Heart left ventricle (tissue), 13 donors: ENCODE measurements at regions not wholly inside any gene's neighbourhood (a gene's known extent, or its start where the extent isn't known, plus 50 kb on each side); places are given as distances from the start of the nearest gene placed in this dataset.

Experiments used
- POLR2A ChIP-seq, 2 donors: fragments of 450-650 bp; IDR thresholded peaks; one replicate each; pipeline ENCODE4 v1.6.1; 2017; ENCODE audit warnings: antibody characterized with exemption in 2 of 2, mild to moderate bottlenecking in 2 of 2, moderate library complexity in 2 of 2
- TF ChIP-seq, protein P1 (sequence below), 12 donors: fragments of 200-600 bp; sonication (generic) in 4 of 12; IDR thresholded peaks; one replicate each; pipeline versions ENCODE4 v1.5.0 to v1.8.0; 2018 to 2022; ENCODE audit warnings: antibody characterized with exemption in 12 of 12, mild to moderate bottlenecking in 5 of 12
- donor health status: ischemic (EF 13 %, LVEDD 7.1; RV severe dilation, severe dysfunction).
- donor health status: DM: no; HTN: yes; CAD: no.
- donor health status: DM: no; HTN: no; CAD: no.
- donor health status: ischemic (EF 25% LVEDD 6.9; RV normal size, moderate dysfunction).
- donor health status: ischemic (EF 25% LVEDD 5.7; RV mildly dilated, moderate dysfunction).
- donor health status: ischemic (EF 35%, LVEDD 5.7; RV mildly dilated, moderate dysfunction).
- donor health status: nonischemic (EF 11% LVEDD 7.7; RV severe dilation, severe dysfunction).
- donor health status: DM: yes; HTN: yes; CAD: no.
- donor health status: PGD.
- donor health status: ischemic (EF 29% LVEDD 5.4; RV normal size, mild dysfunction).
- donor health status: nonischemic (EF 23%, LVEDD 6.1; RV moderate dilation, normal function).

DNA sequence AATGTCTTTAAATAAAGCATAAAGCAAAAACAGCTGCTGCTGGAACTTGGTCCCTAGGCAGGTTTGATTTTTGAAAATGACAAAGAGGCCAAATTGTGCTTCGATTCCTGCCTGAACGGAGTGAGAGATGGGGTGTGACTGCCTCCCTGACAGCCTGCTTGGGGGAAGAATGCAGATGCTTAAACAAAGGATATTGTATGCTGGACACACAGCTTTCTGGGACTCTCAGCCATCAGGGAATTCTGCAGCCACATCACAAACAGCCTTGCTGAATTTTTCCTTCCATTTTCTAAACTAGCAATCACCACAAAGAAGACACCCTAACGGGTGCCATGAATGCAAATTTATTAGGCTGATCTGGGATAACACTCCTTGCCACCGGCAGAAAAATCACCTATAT is 83.9 kb upstream of the CPEB2 start:
- TF ChIP-seq, protein P1, sequence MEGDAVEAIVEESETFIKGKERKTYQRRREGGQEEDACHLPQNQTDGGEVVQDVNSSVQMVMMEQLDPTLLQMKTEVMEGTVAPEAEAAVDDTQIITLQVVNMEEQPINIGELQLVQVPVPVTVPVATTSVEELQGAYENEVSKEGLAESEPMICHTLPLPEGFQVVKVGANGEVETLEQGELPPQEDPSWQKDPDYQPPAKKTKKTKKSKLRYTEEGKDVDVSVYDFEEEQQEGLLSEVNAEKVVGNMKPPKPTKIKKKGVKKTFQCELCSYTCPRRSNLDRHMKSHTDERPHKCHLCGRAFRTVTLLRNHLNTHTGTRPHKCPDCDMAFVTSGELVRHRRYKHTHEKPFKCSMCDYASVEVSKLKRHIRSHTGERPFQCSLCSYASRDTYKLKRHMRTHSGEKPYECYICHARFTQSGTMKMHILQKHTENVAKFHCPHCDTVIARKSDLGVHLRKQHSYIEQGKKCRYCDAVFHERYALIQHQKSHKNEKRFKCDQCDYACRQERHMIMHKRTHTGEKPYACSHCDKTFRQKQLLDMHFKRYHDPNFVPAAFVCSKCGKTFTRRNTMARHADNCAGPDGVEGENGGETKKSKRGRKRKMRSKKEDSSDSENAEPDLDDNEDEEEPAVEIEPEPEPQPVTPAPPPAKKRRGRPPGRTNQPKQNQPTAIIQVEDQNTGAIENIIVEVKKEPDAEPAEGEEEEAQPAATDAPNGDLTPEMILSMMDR (IDR thresholded peaks at IDR 0.05): no peak
- no peak for TF ChIP-seq POLR2A (IDR thresholded peaks at IDR 0.05)
